Astrocyte of the hippocampus (primary cell): ENCODE measurements at regions not wholly inside any gene's neighbourhood (a gene's known extent, or its start where the extent isn't known, plus 50 kb on each side); places are given as distances from the start of the nearest gene placed in this dataset.
A peak's percentile ranks its signal among the peaks of the same experiment; 100 is the strongest.

Experiments used
- DNase-seq: peaks from one replicate; pipeline ENCODE4 v3.0.0; 2011; ENCODE audit warnings: low read depth, low spot score

- no peak for DNase-seq
Measured at GRCh38 chr5:171601266-171601881, 181.9 kb downstream of the FGF18 start.

DNA sequence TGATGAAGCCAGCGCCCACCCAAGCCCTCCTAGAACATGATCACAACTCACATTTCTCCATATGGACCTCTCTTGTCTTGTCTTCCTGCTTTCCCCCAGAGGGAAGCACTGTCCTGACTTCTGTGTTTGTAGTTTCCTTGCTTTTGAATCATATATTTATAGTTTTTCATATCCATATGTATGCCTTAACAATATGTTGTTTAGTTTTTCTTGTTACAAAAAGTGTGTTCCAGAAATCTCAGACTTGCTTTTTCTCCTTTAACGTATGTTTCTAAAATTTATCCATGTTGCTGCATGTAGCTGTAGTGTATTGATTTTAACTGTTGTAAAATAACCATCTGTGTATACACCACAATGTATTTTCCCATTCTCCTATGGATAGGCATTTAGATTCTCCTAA lies 182.0 kb upstream of the SMIM23 start:
- DNase-seq = no peak

GRCh38 chr5:171604195-171604594 lies 181.4 kb upstream of the SMIM23 start:
- no peak for DNase-seq

DNA sequence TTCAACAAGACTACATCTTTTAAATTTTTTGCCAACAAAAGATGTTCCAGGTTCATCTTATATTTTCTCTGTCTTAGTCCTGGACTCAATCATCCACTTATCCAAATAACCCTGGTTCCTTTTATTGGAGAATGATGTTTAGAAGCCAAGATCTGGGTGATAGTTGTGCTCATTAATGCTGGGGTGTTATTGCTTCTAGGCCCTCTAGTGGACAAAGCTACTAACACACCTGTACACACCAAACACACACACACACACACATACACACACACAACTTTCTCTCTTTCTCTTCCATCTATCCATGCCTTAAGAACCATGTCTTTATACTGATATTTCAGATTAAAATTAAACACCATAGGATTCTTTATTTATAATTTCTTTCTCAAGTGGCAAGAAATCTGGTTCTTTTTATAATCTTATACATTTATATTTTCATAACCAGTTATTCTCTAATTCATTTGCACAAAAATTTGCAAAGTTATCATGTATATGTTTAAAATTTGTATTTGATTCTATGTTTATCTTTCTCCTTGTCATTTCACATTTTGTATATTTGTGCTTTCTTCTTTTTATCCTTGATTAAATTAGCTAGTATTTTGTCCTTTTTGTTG lies 179.1 kb upstream of the SMIM23 start:
- no peak for DNase-seq

DNA sequence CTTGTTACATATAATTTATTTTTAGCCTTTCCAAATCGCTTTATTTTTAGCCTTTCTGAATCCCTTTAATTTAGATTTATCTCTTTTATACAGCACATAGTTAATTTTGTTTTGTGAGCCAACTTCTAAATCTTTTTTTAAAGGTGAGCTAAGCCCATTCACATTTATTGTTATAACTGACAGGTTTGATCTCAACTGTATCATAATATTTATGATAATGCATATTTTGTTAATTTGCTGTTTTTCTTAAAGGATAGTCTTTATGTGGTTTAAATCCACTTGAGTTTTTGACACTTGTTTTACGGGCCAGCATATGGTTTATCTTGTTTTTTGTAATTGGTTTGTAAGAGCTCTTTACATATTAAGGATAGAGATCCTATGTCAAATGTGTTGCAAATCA lies 177.8 kb upstream of the SMIM23 start:
- DNase-seq = no peak

DNA sequence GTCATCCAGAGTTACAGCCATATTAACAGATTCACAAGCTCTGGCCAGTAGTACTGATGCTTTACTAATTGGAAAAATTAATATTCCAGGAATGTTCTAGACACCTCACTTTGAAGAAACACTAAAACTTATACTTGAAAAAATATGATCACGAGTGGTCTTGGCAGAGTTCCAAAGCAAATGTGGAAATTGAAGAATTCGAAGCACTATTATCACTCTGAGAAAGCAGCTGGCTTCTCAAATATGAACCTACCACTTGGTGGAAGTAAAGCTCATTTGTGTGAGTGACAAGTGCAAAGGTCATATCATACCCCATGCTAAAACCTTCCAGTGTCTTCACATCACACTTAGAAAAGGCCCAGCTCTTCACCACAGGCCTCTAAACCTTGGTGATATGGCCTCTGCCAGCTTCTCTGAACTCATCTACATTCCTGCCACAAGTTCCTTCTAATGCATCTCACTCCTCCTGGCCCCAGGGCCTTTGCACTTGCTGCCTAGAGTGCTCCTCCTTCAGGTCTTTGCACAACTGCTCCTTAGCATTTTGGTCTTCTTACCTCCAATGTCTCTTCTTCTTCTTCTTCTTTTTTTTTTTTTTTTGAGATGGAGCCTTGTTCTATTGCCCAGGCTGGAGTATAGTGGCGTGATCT lies 175.7 kb upstream of the SMIM23 start:
- DNase-seq = no peak

GRCh38 chr5:171610686-171611085 lies 174.9 kb upstream of the SMIM23 start:
- DNase-seq = no peak

GRCh38 chr5:171612749-171613148 lies 172.9 kb upstream of the SMIM23 start:
- no peak for DNase-seq

DNA sequence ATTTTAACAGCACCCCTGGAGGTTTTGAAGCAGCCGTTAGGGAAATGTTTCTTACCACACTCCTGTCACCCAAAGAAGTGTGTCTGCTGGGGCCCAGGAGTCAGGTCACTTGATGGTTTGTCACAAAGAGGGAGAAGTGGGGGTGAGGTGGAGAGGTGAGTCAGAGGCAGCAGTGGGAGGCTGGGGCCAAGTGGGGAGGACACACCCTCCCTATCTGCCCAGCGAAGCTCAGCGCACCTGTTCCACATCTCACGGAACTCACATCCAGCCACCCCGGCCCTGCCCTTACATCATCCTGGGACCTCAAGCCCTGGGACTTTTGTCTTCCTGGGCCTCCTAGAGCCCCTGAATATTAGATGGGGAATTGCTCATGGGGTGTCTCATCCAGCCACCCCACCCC lies 171.1 kb upstream of the SMIM23 start:
- no peak for DNase-seq

DNA sequence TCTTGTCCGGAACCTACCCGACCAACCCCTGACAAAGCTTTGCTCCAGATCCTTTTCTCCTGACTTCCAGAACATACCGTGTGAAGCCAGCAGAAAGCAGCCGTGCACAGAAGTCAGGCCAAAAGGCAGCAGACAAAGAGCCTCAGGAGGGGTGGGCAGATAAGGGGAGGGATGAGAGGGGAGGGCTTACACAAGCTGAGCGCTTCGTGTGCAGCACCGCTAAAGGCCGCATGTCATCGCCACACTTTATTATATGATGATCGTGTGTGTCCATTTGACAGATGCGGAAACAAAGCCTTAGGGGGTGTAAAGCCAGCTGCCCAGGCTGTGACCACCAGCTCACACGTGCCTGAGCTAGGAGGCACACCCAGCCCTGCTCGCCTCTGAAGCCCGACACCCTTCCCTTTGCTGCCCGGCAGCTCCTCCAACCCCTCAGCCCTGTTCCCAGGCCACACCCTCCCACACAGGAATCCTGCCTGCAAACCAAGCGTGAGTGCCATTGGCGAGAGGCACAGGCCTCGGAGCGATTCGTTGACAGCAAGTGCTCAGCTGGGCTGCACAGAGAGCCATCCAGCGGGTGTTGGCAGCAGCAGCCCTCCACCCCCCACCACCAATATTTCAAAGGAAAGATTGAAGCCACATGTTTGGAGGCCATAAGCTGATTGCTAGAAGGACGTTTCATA lies 170.5 kb upstream of the SMIM23 start:
- DNase-seq = peak; percentile 71

DNA sequence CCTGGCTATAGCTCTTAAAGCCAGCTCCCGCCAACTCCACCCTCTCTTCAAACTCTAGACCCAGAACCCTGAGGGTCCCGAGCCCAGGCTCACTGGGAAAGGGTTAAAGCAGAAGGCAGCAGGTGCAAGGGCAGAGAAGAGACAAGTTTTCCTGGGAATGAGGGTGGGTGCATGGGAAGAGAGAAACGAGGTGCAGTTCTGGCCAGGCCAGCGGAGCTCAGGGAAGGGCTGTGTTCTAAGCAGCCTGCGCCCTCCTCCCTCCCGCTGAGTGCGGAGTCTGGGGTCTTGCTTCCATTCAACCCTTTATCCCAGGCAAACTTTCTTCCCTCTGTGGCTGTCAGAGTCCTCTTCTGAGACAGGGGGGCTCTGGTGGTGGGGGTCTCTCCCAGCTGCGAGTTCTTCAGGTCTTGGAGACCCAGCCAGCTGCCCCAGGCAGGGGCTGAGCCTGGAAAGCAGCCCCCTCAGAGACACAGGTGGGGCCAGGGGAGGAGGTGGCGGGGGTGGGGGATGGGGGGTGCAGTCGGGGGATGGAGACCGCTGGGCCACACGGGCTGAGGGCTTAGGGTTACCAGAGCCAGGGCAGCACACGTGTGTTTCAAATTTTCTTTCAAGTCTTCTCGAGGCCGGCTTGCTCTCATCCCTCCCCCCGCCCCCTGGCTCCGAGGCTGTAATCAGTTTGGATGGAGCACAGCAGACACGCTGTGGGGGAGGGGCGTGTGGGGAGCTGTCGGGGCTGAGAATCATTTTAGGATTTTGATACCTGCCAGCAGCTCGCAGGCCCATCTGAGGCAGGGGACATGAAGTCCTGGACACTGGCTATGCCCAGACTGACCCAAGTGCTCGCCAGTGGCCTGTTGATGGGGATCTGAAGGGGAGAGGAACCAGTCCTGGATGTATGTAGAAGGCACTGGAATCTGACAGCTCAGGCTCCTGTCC lies 169.6 kb upstream of the SMIM23 start:
- DNase-seq = no peak

DNA sequence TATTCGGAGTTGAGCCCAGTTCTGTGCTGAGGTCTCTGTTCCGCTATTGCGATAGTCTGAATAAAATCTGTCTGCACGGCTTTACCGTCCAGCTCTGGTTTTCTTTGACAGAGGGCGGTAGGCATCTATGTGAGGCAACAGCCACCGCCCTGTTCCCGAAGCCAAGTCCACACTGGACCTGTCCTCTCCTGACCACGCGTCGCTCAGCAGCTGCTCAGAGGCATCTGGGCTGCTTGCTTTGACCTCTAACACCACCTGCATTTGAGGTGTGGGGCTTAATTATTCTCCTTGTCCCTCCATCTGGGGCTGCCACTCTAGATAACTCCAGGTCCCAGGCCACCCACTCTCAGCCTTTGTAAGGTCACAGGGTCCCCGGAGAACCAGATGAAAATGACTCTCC lies 168.4 kb upstream of the SMIM23 start:
- no peak for DNase-seq

DNA sequence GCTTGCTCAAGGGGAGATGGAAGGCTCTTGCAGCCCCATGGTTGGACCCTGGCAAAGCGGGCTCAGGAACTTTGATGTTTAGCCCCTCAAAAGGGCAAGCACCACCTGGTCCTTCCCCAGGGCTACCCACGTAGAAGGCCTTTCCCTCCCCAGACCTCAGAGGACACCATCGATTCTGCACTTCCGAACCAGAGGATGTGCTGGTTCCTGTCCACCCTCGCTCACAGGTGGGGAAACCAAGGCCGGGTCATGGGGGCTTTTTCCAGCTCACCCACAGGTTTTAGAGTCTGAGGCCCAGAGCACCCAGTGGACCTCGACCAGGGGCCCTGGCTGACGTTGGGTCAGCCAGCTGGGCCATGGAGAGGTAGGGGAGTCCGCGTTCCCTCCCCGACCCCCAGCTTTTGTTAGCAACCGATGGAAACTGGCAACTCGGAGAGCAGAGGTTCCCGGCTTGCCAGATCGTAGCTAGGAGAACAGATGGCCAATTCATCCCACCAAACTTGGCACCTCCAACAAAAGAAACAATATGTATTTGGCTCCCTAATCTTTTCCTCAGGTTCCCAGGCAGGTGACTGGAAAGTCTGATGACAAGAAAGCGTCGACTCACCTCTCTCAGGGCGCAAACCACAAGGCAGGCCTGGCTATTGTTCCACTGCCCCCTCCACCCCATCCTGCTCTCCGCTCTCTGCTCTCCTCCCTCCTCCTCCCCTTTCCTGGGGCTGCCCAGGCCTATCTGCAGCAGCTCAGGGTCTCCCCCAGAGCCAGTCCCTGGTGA lies 167.6 kb upstream of the SMIM23 start:
- no peak for DNase-seq

DNA sequence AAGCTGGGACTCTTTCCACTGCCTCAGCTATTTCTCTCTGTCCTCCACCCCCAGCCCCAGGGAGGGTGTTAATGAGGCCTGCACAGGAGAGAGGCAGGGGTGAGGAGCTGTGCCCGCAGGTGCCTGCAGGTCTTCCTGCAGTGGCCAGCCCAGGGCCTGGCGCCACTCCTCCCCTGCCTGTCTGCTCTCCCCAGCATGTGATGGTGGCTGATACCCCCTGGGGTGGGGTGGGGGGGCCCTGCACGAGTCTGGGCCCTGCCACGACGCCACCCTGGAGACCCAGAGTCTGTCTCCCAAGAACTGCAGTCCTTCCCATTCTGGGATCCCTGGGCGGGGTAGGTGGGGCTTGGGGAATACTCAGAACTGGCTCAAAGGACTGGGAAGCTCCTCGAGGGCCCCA lies 166.4 kb upstream of the SMIM23 start:
- DNase-seq = no peak

GRCh38 chr5:171619744-171620143 lies 165.9 kb upstream of the SMIM23 start:
- DNase-seq = no peak

DNA sequence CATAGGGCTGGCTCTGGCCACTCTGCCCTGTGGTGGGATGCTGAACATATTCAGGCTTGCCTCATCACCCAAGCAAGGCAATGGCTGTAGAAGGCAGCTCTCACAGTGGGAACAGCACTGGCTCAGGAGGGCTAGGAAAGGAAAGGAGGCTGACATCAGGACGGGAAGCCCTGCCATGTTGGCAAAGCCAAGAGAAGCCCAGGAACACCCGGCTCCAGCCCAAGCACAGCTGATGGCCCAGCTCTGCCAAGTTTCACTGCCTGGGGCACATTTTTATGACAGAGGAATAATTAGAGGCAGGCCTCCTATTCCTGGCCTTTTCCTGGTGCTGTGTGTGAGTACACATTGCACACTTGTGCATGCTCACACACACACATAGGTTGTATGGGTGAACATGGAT lies 163.6 kb upstream of the SMIM23 start:
- DNase-seq = no peak

DNA sequence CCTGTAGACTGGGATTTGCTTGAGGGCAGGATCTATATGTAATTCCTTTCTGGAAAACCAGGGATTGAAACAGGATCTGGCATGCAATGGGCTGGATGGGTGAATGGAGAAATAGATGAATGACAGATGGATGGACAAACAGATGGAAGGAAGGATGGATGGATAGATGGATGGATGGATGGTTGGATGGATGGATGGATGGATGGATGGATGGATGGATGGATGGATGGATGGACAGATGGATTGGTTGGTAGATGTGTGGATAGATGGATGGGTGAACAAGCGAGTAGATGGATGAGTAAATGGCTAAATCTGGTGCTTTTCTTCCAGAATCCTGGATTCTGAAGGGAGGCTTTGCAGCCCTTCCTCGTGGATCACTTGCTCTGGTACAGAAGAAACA lies 162.5 kb upstream of the SMIM23 start:
- DNase-seq = no peak

DNA sequence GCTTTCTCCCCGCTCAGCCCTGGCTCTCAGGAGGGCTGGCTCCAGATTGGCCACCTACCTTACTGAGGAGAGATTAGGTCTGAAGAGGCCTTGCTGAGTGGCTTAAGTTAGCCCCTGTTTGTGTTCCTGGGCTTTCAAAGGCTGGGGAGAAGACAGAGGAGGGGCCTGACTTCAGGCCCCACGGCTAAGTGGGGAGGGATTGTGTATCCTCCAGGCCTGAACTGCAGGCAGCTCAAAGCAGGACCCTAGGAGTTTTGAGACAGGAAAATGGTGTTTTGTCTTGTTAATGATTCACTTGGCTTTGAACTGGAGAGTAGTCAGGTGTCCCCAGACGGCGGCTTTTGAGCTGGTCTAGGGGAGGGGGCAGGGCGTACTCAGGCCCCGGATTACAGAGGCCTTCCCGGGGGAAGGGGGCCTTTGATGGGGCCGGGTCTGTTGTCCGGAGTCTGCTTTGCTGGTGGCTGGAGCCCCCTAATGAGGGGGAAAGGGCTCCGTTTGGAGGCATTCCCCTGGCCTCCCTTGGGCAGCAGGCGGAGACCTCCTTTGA lies 162.0 kb upstream of the SMIM23 start:
- DNase-seq = no peak

DNA sequence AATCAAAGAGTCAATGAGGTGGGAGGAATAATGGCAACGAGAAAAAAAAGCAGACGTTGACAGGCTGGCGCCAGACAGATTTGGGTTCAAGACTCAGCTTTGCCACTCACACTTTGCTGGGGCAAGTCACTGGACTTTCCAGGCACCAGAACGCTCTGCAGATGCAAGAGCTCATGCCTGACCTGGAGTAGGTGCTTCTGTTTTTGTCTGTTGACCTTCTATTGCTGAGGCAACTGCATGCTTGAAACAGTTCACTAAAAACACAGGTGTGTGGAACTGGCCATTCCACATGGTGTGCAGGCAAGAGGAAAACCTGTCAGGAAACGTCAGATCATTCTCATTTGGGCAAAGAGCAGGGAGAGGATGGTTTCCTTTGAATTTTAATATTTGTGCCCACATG lies 161.2 kb upstream of the SMIM23 start:
- no peak for DNase-seq

DNA sequence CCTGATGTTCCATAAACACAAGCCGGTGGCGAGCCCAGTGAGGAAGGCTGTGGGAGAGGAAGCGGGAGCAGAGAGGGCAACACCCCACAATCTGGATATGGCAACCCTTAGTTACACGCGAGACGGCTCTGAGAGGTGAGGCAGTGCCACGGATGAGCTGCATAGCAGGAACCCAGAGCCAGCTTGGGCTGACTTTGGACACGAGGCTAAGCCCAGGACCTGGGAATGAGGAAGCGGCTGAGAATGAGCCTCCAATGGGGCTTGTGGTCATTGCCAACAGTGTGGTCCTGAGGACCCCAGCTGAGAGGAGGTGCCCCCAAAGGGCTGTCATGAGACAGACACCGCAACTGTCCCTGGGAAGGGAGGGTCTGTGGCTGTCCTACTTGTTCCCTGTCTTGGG lies 160.0 kb upstream of the SMIM23 start:
- DNase-seq = no peak
